Right lobe of liver (tissue), 4 donors: ENCODE measurements at regions not wholly inside any gene's neighbourhood (a gene's known extent, or its start where the extent isn't known, plus 50 kb on each side); places are given as distances from the start of the nearest gene placed in this dataset.

Source experiments
- CTCF ChIP-seq, 4 donors: fragments of 200-600 bp in 3 of 4; fragments of 450-650 bp in 1 of 4; IDR thresholded peaks; one replicate each; pipeline versions ENCODE4 v1.5.1 to v1.8.0; 2016 to 2022; ENCODE audit warnings: antibody characterized with exemption in 4 of 4, mild to moderate bottlenecking in 2 of 4
- POLR2A ChIP-seq: fragments of 450-650 bp; IDR thresholded peaks from one replicate; pipeline ENCODE4 v1.6.1; 2017; ENCODE audit warnings: antibody characterized with exemption, mild to moderate bottlenecking
- donor health status: DM: no; HTN: no; CAD: no.
- donor health status: DM: no; HTN: no; CAD: no.
- donor health status: DM: no; HTN: yes; CAD: no.

- TF ChIP-seq CTCF (IDR thresholded peaks at IDR 0.05): no peak
- no peak for TF ChIP-seq POLR2A
Observed at GRCh38 chrX:5236749-5237148, 991.9 kb downstream of the NLGN4X start.
